HUES6 (cell line): ENCODE measurements at regions not wholly inside any gene's neighbourhood (a gene's known extent, or its start where the extent isn't known, plus 50 kb on each side); places are given as distances from the start of the nearest gene placed in this dataset.
A peak's percentile ranks its signal among the peaks of the same experiment; 100 is the strongest.
"Not testable (repeated sequence)": the region's sequence is repeated elsewhere in the genome, so short reads cannot be mapped to it uniquely, and the experiment has no call there.

Source experiments
- H3K27ac ChIP-seq: 2 replicates; pipeline ENCODE4 v1.7.0; 2013; ENCODE audit warnings: low read depth, mild to moderate bottlenecking, low read length, inconsistent platforms
- H3K27me3 ChIP-seq: 2 replicates; pipeline ENCODE4 v1.6.1; 2013; ENCODE audit warnings: low read length; ENCODE audit not compliant: control insufficient read depth, insufficient read depth
- H3K36me3 ChIP-seq: 2 replicates; pipeline ENCODE4 v1.6.1; 2013; ENCODE audit warnings: low read length; ENCODE audit not compliant: control insufficient read depth, insufficient read depth
- H3K4me1 ChIP-seq: 2 replicates; pipeline ENCODE4 v1.6.1; 2013; ENCODE audit warnings: low read length; ENCODE audit not compliant: control insufficient read depth, insufficient read depth
- H3K4me3 ChIP-seq: 2 replicates; pipeline ENCODE4 v1.5.1; 2013; ENCODE audit warnings: low read depth, low read length
- H3K9ac ChIP-seq: one replicate; pipeline ENCODE4 v1.6.1; 2013; ENCODE audit warnings: mild to moderate bottlenecking, low read length
- H3K9me3 ChIP-seq: 2 replicates; pipeline ENCODE4 v1.6.1; 2013; ENCODE audit warnings: low read depth, low read length; ENCODE audit not compliant: control insufficient read depth, insufficient read depth

DNA sequence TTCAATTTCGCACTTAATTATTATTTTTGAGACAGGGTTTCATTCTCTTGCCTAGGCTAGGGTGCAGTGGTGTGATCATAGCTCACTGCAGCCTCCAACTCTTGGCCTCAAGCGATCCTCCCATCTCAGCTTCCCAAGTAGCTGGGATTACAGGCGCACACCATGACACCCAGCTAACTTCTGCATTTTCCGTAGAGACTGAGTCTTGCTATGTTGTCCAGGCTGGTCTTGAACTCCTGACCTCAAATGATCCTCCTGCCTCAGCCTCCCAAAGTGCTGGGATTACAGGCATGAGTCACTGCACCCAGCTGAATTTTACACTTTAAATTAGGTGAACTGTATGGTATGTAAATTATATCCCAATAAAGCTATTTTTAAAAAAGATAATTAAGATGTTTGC lies 90.6 kb upstream of the CASZ1 start:
- not testable (repeated sequence) for H3K36me3 ChIP-seq, H3K9ac ChIP-seq, H3K4me3 ChIP-seq, H3K9me3 ChIP-seq, H3K27ac ChIP-seq
- peaks cover 26% of the 10 kb centered on the region for H3K27me3 ChIP-seq
- peaks cover 21% of the 10 kb centered on the region for H3K4me1 ChIP-seq

GRCh38 chr1:10888291-10888690 lies 91.8 kb upstream of the CASZ1 start:
- Histone ChIP-seq H3K4me3 (peak overlapping the region; percentile 51), H3K4me1 (peaks cover 21% of the 10 kb centered on the region), H3K27me3 (peaks cover 26% of the 10 kb centered on the region), H3K27ac (no peak overlapping the region), H3K36me3 (no peaks in the 10 kb centered on the region), H3K9ac (no peak overlapping the region), H3K9me3 (no peaks in the 10 kb centered on the region)

DNA sequence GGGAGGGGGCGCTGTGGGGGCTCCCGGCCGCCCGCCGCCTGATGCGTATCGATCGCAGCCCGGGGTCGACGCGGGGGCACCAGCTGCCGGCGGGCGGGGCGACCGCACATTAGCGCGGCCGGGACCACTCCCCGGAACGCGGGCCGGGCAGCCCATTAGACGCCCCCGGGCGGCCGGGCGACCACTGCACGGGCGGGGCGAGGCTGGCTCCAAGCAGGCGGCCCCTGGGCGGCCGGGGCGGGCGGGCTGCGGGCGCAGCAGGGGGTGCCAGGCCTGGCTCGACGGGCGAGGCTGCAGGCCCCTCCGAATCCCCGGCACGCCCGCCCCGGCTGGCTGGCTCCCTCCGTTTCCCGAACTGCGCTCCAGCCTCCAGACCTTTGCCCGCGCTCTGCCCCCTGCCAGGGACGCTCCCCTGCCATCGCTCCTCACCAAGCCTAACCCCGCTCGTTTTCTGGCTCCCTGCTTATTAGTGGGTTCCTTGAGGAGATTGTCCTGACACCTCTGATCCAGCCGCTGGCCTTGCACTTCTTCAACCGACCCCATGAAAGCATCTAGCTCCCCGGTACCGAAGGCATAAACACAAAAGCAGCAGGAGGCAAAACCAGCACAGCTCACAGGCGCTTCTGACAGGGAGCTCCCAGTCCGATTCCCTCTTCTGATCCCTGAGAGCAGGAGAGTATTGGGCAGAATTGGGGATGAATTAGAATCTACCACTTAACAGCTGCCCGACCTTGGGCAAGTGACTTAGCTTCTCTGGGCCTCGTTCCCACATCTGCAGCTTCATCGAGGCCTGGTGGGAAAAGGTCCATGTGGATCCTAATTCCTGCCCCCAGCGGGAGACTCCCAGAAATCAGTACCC lies 92.6 kb upstream of the CASZ1 start:
- Histone ChIP-seq H3K27me3 (peaks cover 26% of the 10 kb centered on the region), H3K36me3 (no peaks in the 10 kb centered on the region), H3K27ac (no peak overlapping the region), H3K9me3 (no peaks in the 10 kb centered on the region), H3K4me1 (peaks cover 21% of the 10 kb centered on the region), H3K4me3 (peak overlapping the region; percentile 51), H3K9ac (no peak overlapping the region)

GRCh38 chr1:10889650-10890353 lies 93.4 kb upstream of the CASZ1 start:
- peak overlapping the region; percentile 51; the same call in 1 of the 2 replicates for H3K4me3 ChIP-seq
- H3K9me3 ChIP-seq: no peaks in the 10 kb centered on the region
- H3K9ac ChIP-seq: no peak overlapping the region
- H3K4me1 ChIP-seq: peaks cover 21% of the 10 kb centered on the region
- no peak overlapping the region for H3K27ac ChIP-seq
- H3K36me3 ChIP-seq: no peaks in the 10 kb centered on the region
- H3K27me3 ChIP-seq: peaks cover 26% of the 10 kb centered on the region

DNA sequence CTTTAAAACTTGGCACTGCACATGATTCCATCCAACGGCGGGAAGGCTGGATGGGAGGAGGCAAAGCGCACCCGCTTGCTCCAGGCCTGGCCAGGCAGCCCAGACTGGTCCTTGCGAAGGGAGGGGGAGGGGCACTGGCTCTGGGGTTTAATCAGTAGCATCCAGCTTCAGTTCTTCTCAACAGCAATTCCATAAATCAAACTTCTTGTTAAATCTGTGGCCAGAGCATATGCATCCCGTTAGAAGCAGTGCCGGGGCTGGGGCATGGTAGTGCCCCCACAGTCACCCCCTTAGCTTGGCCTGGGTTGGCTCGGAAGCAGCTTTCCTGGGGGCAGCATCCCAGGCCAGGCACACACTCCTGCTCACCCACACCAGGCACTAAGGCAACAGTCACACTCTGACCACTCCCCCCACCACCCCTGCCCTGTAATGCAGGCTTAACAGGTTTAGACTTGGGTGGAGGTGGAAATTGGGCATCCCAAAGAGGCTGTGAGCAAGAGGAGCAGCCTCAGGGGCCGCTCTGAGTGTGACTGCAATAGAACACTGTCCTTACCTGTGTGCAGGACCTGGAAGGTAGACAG lies 94.1 kb upstream of the CASZ1 start:
- Histone ChIP-seq H3K27me3 (peaks cover 26% of the 10 kb centered on the region), H3K4me1 (peaks cover 21% of the 10 kb centered on the region), H3K9ac (no peak overlapping the region), H3K9me3 (no peaks in the 10 kb centered on the region), H3K4me3 (no peak overlapping the region), H3K36me3 (no peaks in the 10 kb centered on the region), H3K27ac (no peak overlapping the region)

DNA sequence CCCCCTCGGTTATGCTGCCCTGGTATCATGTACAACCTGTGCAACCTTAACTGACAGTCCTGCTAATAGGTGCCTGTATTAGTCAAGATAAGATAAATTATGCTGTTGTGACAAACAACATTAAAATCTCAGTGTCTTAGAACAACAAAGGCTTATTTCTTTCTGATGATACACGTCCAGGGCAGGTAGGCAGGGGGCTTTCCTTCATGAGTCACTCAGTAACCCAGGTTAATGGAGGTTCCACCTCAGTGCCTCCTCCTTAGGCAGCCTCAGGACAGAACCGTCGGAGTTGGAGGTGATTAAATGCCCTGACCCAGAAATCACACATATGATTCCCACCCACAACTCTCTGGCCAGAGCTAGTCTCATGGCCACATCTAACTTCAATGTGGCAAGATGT lies 94.6 kb upstream of the CASZ1 start:
- Histone ChIP-seq H3K4me1 (peaks cover 21% of the 10 kb centered on the region), H3K4me3 (no peak overlapping the region), H3K9me3 (no peaks in the 10 kb centered on the region), H3K27me3 (peaks cover 26% of the 10 kb centered on the region), H3K9ac (no peak overlapping the region), H3K36me3 (no peaks in the 10 kb centered on the region), H3K27ac (no peak overlapping the region)

DNA sequence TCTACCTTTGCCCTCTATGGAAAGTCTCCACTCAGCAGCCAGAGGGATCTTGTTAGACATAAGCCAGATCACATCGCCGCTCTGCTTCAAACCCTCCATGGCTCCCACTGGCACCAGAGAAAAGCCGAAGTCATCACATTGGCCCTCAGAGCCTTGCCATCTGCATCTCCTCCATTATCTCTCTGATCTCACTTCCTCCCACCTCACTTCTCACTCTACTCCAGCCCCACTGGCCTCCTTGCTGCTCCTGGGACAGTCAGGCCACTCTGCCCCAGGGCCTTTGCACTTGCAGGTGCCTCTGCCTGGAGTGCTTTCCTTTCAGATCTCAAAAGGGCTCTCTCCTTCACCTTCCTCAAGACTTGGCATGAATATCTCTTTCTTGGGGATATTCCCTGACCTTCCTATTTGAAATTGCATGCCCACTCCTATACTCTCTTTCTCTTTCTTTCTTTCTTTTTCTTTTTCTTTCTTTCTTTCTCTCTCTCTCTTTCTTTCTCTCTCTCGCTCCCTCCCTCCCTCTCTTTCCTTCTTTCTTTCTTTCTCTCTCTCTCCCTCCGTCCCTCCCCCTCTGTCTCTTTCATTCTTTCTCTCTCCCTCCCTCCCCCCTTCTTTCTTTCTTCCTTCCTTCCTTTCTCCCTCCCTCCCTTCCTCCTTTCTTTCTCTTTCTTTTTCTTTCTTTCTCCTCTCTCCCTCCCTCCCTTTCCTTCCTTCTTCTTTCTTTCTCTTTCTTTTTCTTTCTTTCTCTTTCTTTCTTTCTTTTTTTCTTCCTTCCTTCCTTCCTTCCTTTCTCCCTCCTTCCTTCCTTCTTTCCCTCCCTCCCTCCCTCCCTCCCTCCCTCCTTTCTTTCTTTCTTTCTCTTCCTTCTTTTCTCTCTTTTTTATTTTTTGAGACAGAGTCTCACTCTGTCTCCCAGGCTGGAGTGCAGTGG lies 96.0 kb upstream of the CASZ1 start:
- Histone ChIP-seq H3K36me3 (no peaks in the 10 kb centered on the region), H3K27me3 (peaks cover 26% of the 10 kb centered on the region), H3K9me3 (no peaks in the 10 kb centered on the region), H3K27ac (no peak overlapping the region), H3K9ac (no peak overlapping the region), H3K4me1 (peaks cover 21% of the 10 kb centered on the region), H3K4me3 (no peak overlapping the region)

DNA sequence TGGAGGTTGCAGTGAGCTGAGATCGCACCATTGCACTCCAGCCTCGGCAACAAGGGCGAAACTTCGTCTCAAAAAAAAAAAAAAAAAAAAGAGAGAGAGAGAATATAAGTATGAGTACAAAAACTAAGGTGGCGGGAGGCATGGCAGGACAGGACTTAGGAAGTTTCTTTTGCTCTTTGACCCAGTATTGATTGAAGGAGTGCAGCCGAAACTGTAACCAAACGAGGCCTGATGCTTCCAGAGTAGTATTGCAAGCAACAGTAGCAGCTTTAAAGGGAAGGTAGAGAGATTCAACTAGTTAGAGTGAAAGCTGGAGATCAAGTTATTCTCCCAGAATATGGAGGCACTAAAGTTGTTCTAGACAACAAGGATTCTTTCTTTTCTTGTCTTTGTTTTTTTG lies 99.2 kb upstream of the CASZ1 start:
- Histone ChIP-seq H3K4me3 (no peak overlapping the region), H3K4me1 (peaks cover 27% of the 10 kb centered on the region), H3K36me3 (no peaks in the 10 kb centered on the region), H3K27me3 (peaks cover 16% of the 10 kb centered on the region), H3K9me3 (no peaks in the 10 kb centered on the region), H3K9ac (no peak overlapping the region), H3K27ac (no peak overlapping the region)

- Histone ChIP-seq H3K4me1 (peaks cover 34% of the 10 kb centered on the region), H3K36me3 (no peaks in the 10 kb centered on the region), H3K9ac (no peak overlapping the region), H3K27ac (no peak overlapping the region), H3K27me3 (peaks cover 8% of the 10 kb centered on the region; the same call in 1 of the 2 replicates), H3K4me3 (no peak overlapping the region), H3K9me3 (no peaks in the 10 kb centered on the region)
Observed at GRCh38 chr1:10896673-10897072, 100.2 kb upstream of the CASZ1 start.

GRCh38 chr1:10897321-10897980 lies 101.0 kb upstream of the CASZ1 start:
- Histone ChIP-seq H3K9me3 (no peaks in the 10 kb centered on the region), H3K9ac (no peak overlapping the region), H3K4me3 (no peak overlapping the region), H3K4me1 (peaks cover 42% of the 10 kb centered on the region), H3K36me3 (no peaks in the 10 kb centered on the region), H3K27me3 (peaks cover 8% of the 10 kb centered on the region; the same call in 1 of the 2 replicates), H3K27ac (no peak overlapping the region)
